Stomach (tissue), 8 donors: ENCODE measurements at regions not wholly inside any gene's neighbourhood (a gene's known extent, or its start where the extent isn't known, plus 50 kb on each side); places are given as distances from the start of the nearest gene placed in this dataset.

ENCODE experiments used
- DNase-seq, 2 donors: peaks; one replicate each; pipeline versions ENCODE4 v3.0.0 to v3.0.0-alpha.2; 2013 to 2019
- H3K27ac ChIP-seq, 5 donors: fragments of 200-600 bp in 4 of 5; sonication (generic) in 4 of 5; one replicate each; pipeline ENCODE4 v1.5.1; 2013 to 2019; ENCODE audit warnings: mild to moderate bottlenecking in 1 of 5, moderate library complexity in 1 of 5
- H3K27me3 ChIP-seq, 3 donors: fragments of 200-600 bp; sonication (generic); one replicate each; pipeline ENCODE4 v1.5.1; 2017 to 2019; ENCODE audit warnings: mixed run types in 1 of 3
- H3K36me3 ChIP-seq, 4 donors: fragments of 200-600 bp; sonication (generic); 1 replicate in 3 of 4; 2 replicates in 1 of 4; pipeline ENCODE4 v1.5.1; 2016 to 2019
- H3K4me1 ChIP-seq, 4 donors: fragments of 200-600 bp; sonication (generic); one replicate each; pipeline ENCODE4 v1.5.1; 2016 to 2019
- H3K4me3 ChIP-seq, 4 donors: fragments of 200-600 bp; sonication (generic) in 3 of 4; one replicate each; pipeline ENCODE4 v1.5.1; 2016 to 2019; ENCODE audit warnings: mild to moderate bottlenecking in 1 of 4
- H3K9me3 ChIP-seq, 4 donors: fragments of 200-600 bp; sonication (generic); one replicate each; pipeline ENCODE4 v1.5.1; 2016 to 2019
- EP300 ChIP-seq: sonication (generic); formaldehyde crosslinking; IDR thresholded peaks from one replicate; pipeline ENCODE4 v1.6.1; 2017; ENCODE audit warnings: antibody characterized with exemption
- POLR2A ChIP-seq, 4 donors: fragments of 450-650 bp; IDR thresholded peaks; one replicate each; pipeline ENCODE4 v1.6.1; 2016; ENCODE audit warnings: antibody characterized with exemption in 4 of 4, control low read depth in 2 of 4, mild to moderate bottlenecking in 1 of 4, moderate library complexity in 1 of 4
- POLR2AphosphoS5 ChIP-seq, 3 donors: sonication (generic); formaldehyde crosslinking; IDR thresholded peaks; one replicate each; pipeline ENCODE4 v1.6.1; 2016; ENCODE audit warnings: antibody characterized with exemption in 3 of 3
- WGBS, 5 donors: extraction: QIAGEN DNeasy Blood & Tissue Kit in 3 of 5; methylation state at CpG; one replicate each; pipeline versions ENCODE4 v1.1.5 to v1.1.7; 2013 to 2018; 5-methylcytosine and 5-hydroxymethylcytosine counted together
- intact Hi-C: fragments of 100-400 bp; cut with DNase I; formaldehyde crosslinking; loops from one replicate; pipeline ENCODE4 v1.15.1; 2023; ENCODE audit warnings: low total_unique reads
- TF ChIP-seq, protein P1 (sequence below), 7 experiments: fragments of 450-650 bp in 4 of 7; fragments of 200-600 bp in 3 of 7; sonication (generic) in 3 of 7; IDR thresholded peaks; one replicate each; pipeline ENCODE4 v1.5.1; 2016 to 2019; ENCODE audit warnings: antibody characterized with exemption in 7 of 7, control low read depth in 2 of 7, mild to moderate bottlenecking in 1 of 7
- donor health status: healthy with polysubstance abuse.
- donor health status: Bipolar disorder and iron deficiency.
- donor health status: healthy.

DNA sequence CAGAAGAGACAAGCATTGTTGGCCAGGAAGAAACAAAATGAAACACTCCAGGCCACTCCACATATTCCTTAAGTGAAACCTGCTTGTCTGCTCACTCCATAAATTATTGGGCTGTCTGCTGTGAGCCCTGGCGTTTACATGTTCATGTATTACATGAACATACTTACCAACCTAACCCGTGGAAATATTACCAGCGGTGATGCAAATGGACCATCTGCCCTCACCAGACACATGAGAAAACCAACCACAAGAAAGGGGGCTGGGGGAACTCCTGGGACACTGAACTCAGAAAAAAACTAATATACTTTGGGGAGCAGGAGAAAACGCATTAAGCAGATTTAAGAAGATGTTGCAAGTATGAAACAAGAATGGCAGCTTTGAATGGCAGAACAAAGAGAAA lies 731.2 kb upstream of the IGFBP3 start:
- WGBS, 5 donors: 85 to 93% (median 89%) methylated on average over 4 of the region's 4 CpGs
- DNase-seq: no peak
- Histone ChIP-seq H3K9me3 (peaks cover 0 to 12% (median 8%) of the 10 kb centered on the region in 4 donors), H3K4me3 (no peak overlapping the region), H3K4me1 (no peaks in the 10 kb centered on the region), H3K27me3 (no peaks in the 10 kb centered on the region), H3K36me3 (no peaks in the 10 kb centered on the region), H3K27ac (peak overlapping the region in 3 of 5 donors; percentile 64 to 85 (median 77))
- intact Hi-C loops: no loop called here
- TF ChIP-seq POLR2AphosphoS5 (IDR thresholded peaks at IDR 0.05): no peak
- no peak for TF ChIP-seq POLR2A (IDR thresholded peaks at IDR 0.05)
- TF ChIP-seq, protein P1, sequence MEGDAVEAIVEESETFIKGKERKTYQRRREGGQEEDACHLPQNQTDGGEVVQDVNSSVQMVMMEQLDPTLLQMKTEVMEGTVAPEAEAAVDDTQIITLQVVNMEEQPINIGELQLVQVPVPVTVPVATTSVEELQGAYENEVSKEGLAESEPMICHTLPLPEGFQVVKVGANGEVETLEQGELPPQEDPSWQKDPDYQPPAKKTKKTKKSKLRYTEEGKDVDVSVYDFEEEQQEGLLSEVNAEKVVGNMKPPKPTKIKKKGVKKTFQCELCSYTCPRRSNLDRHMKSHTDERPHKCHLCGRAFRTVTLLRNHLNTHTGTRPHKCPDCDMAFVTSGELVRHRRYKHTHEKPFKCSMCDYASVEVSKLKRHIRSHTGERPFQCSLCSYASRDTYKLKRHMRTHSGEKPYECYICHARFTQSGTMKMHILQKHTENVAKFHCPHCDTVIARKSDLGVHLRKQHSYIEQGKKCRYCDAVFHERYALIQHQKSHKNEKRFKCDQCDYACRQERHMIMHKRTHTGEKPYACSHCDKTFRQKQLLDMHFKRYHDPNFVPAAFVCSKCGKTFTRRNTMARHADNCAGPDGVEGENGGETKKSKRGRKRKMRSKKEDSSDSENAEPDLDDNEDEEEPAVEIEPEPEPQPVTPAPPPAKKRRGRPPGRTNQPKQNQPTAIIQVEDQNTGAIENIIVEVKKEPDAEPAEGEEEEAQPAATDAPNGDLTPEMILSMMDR (IDR thresholded peaks at IDR 0.05): no peak

- H3K9me3 ChIP-seq: peaks cover 0 to 17% (median 8%) of the 10 kb centered on the region in 4 donors
- no peaks in the 10 kb centered on the region for H3K4me1 ChIP-seq
- H3K27me3 ChIP-seq: no peaks in the 10 kb centered on the region
- 40 to 76% (median 53%) methylated on average over 8 of the region's 8 CpGs for WGBS, 5 donors
- peak; percentile 30 to 45 for DNase-seq
- intact Hi-C loops: no loop called here
- no peaks in the 10 kb centered on the region for H3K36me3 ChIP-seq
- no peak for TF ChIP-seq EP300
- peak in 1 of 3 donors; percentile 53 for TF ChIP-seq POLR2AphosphoS5 (IDR thresholded peaks at IDR 0.05)
- H3K4me3 ChIP-seq: no peak overlapping the region
- H3K27ac ChIP-seq: peak overlapping the region in 3 of 5 donors; percentile 64 to 85 (median 77)
Observed at GRCh38 chr7:46651561-46652088, 730.6 kb upstream of the IGFBP3 start.

DNA sequence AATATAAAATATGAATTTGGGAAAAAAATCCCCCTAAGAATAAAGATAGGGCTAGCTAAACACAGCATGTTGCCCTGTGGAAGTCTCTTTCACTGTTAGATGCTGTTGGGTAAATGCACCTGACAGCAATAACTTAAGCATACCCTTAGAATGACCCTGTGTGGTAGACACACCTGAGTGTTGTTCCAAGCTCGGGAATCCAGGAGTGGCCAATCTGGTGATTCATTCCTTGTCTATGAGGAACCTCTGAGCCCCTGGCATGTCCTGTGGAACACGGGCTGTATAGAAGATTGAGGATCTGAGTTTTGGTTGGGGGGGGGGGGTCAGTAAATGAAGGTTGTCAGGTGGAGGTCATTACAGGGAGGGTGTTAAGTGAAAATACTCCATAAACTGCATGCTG lies 730.0 kb upstream of the IGFBP3 start:
- no peak overlapping the region for H3K4me3 ChIP-seq
- H3K27me3 ChIP-seq: no peaks in the 10 kb centered on the region
- TF ChIP-seq EP300: no peak
- peak in 2 of 3 donors; percentile 30 to 72 for TF ChIP-seq POLR2AphosphoS5 (IDR thresholded peaks at IDR 0.05)
- peak overlapping the region in 3 of 5 donors; percentile 64 to 85 (median 77) for H3K27ac ChIP-seq
- no peaks in the 10 kb centered on the region for H3K4me1 ChIP-seq
- peaks cover 0 to 17% (median 8%) of the 10 kb centered on the region in 4 donors for H3K9me3 ChIP-seq
- WGBS, 5 donors: 28 to 79% (median 56%) methylated on average over 2 of the region's 2 CpGs
- no peaks in the 10 kb centered on the region for H3K36me3 ChIP-seq
- peak; percentile 53 to 88 for DNase-seq
- intact Hi-C loops: no loop called here

- no peaks in the 10 kb centered on the region for H3K4me1 ChIP-seq
- 46 to 79% (median 61%) methylated on average over 2 of the region's 2 CpGs for WGBS, 5 donors
- DNase-seq: no peak
- no peak overlapping the region for H3K4me3 ChIP-seq
- peaks cover 0 to 17% (median 8%) of the 10 kb centered on the region in 4 donors for H3K9me3 ChIP-seq
- H3K27ac ChIP-seq: no peak overlapping the region
- no peaks in the 10 kb centered on the region for H3K27me3 ChIP-seq
- intact Hi-C loops: no loop called here
- no peak for TF ChIP-seq POLR2AphosphoS5 (IDR thresholded peaks at IDR 0.05)
- TF ChIP-seq, protein P1 (IDR thresholded peaks at IDR 0.05): no peak
- TF ChIP-seq POLR2A (IDR thresholded peaks at IDR 0.05): no peak
- TF ChIP-seq EP300: no peak
- H3K36me3 ChIP-seq: no peaks in the 10 kb centered on the region
Observed at GRCh38 chr7:46649876-46650275, 728.8 kb upstream of the IGFBP3 start.

DNA sequence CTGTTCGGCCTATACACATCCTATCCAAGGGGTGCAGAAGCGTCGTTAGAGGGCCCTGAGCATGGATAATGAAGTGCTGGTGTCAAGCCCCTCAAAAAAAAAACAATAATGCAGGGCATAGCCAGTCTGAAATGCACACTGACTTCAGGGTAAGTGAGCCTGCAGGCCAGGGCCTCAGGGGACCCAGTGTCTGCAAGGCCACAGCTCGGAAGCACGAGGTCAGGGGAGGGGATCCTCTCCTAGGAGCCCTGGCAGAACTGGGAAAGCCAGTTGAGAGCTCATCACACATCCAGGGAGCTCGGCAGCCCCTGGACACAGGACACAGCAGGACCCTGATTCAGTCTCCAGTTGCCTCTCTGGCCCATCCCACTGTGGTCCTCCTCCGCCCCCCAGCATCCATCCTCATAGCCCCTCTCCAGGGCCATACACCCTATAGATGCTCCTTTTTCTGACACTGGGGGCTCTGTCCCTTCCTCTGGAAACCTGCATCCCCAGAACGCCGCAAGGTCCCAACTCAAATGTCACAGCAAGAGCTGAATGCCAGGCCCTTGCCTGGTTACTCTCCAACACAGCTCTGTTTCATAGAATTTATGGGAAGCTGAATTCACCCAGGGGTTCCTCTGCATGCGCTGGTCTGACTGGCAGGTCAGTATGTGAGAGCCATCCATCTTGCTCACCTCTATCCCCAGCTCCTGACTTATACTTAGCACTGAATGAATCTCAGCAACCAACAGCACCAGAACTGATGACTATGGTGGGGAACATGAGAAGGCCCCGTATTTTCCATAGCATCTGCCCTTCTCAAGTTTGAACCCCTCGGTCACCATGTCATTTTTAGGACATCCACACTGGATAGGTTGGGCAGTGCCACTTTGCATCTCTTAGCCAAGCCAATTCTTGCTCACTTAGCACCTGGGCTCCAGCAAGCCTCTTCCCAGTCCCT lies 717.0 kb upstream of the IGFBP3 start:
- H3K4me1 ChIP-seq: no peaks in the 10 kb centered on the region
- no peak for TF ChIP-seq EP300
- TF ChIP-seq POLR2A (IDR thresholded peaks at IDR 0.05): no peak
- TF ChIP-seq, protein P1 (IDR thresholded peaks at IDR 0.05): no peak
- no peak for TF ChIP-seq POLR2AphosphoS5 (IDR thresholded peaks at IDR 0.05)
- DNase-seq: no peak
- no peaks in the 10 kb centered on the region for H3K9me3 ChIP-seq
- no peak overlapping the region for H3K27ac ChIP-seq
- no peaks in the 10 kb centered on the region for H3K27me3 ChIP-seq
- intact Hi-C loops: no loop called here
- H3K4me3 ChIP-seq: no peak overlapping the region
- 72 to 81% (median 79%) methylated on average over 11 to 12 of the region's 12 CpGs for WGBS, 5 donors
- no peaks in the 10 kb centered on the region for H3K36me3 ChIP-seq
